ENCODE measurements at regions not wholly inside any gene's neighbourhood (a gene's known extent, or its start where the extent isn't known, plus 50 kb on each side); places are given as distances from the start of the nearest gene placed in this dataset.

DNA sequence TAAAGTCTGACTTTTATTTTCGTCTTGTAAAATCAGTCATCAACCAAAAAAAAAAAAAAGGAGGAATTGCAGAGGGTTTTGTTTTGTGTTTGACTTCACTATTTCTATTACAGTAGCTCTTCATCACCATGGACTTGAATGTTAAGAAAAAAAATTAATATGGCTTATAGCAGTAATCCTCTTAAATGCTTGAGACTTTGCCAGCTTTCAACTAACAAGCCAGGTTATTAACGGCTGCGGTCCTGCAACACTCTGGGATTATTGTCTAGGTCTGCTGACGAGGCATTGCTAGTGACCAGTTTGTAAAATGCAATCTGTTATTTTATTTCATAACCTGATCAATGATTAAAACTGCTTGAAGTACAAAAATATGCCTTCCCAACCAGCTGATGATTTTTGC, 647.2 kb upstream of the KLHL1 start:
- TF ChIP-seq, protein P1, sequence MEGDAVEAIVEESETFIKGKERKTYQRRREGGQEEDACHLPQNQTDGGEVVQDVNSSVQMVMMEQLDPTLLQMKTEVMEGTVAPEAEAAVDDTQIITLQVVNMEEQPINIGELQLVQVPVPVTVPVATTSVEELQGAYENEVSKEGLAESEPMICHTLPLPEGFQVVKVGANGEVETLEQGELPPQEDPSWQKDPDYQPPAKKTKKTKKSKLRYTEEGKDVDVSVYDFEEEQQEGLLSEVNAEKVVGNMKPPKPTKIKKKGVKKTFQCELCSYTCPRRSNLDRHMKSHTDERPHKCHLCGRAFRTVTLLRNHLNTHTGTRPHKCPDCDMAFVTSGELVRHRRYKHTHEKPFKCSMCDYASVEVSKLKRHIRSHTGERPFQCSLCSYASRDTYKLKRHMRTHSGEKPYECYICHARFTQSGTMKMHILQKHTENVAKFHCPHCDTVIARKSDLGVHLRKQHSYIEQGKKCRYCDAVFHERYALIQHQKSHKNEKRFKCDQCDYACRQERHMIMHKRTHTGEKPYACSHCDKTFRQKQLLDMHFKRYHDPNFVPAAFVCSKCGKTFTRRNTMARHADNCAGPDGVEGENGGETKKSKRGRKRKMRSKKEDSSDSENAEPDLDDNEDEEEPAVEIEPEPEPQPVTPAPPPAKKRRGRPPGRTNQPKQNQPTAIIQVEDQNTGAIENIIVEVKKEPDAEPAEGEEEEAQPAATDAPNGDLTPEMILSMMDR (IDR thresholded peaks at IDR 0.05) = no peak
- TF ChIP-seq EP300 (IDR thresholded peaks at IDR 0.05) (no peak), POLR2A (IDR thresholded peaks at IDR 0.05) (no peak)

Data from sigmoid colon (tissue), 4 donors.